GM18868 (cell line): ENCODE measurements at regions not wholly inside any gene's neighbourhood (a gene's known extent, or its start where the extent isn't known, plus 50 kb on each side); places are given as distances from the start of the nearest gene placed in this dataset.
A peak's percentile ranks its signal among the peaks of the same experiment; 100 is the strongest.
"Not testable (repeated sequence)": the region's sequence is repeated elsewhere in the genome, so short reads cannot be mapped to it uniquely, and the experiment has no call there.

Experiments
- ATAC-seq: cut with Tn5 transposase; IDR thresholded peaks from one replicate; pipeline ENCODE4 v1.9.1; 2021; ENCODE audit warnings: mild to moderate bottlenecking, moderate library complexity; ENCODE audit not compliant: unreplicated experiment

- no peak for ATAC-seq
Measured at GRCh38 chrX:39425124-39425806, 624.0 kb downstream of the MID1IP1 start.

- ATAC-seq, result no peak
Measured at GRCh38 chrX:39426101-39426500, 624.8 kb downstream of the MID1IP1 start.

- no peak for ATAC-seq
Measured at GRCh38 chrX:39427492-39427891, 626.2 kb downstream of the MID1IP1 start.

GRCh38 chrX:39427906-39428305 lies 626.6 kb downstream of the MID1IP1 start:
- ATAC-seq, result no peak

- no peak for ATAC-seq
Measured at GRCh38 chrX:39430551-39430950, 629.3 kb downstream of the MID1IP1 start.

GRCh38 chrX:39431893-39432292 lies 630.6 kb downstream of the MID1IP1 start:
- ATAC-seq, result no peak

GRCh38 chrX:39434671-39435070 lies 633.4 kb downstream of the MID1IP1 start:
- not testable (repeated sequence) for ATAC-seq

- ATAC-seq, result not testable (repeated sequence)
Measured at GRCh38 chrX:39436538-39436937, 635.3 kb downstream of the MID1IP1 start.

- ATAC-seq, result no peak
Measured at GRCh38 chrX:39437670-39438441, 636.6 kb downstream of the MID1IP1 start.

GRCh38 chrX:39438603-39439602 lies 637.6 kb downstream of the MID1IP1 start:
- ATAC-seq, result no peak

- ATAC-seq, result peak; percentile 79
Measured at GRCh38 chrX:39439906-39440798, 638.9 kb downstream of the MID1IP1 start.

GRCh38 chrX:39440799-39441284 lies 639.6 kb downstream of the MID1IP1 start:
- ATAC-seq, result peak; percentile 29

GRCh38 chrX:39442332-39442731 lies 641.1 kb downstream of the MID1IP1 start:
- peak; percentile 45 for ATAC-seq

- no peak for ATAC-seq
Measured at GRCh38 chrX:39443240-39443639, 642.0 kb downstream of the MID1IP1 start.

- no peak for ATAC-seq
Measured at GRCh38 chrX:39445336-39445735, 644.1 kb downstream of the MID1IP1 start.

- no peak for ATAC-seq
Measured at GRCh38 chrX:39449352-39449751, 648.1 kb downstream of the MID1IP1 start.

GRCh38 chrX:39450234-39450977 lies 647.4 kb downstream of the BCOR start:
- ATAC-seq, result no peak

- ATAC-seq, result no peak
Measured at GRCh38 chrX:39451046-39451445, 646.7 kb downstream of the BCOR start.

- ATAC-seq, result no peak
Measured at GRCh38 chrX:39452401-39452800, 645.4 kb downstream of the BCOR start.
